ENCODE measurements at regions not wholly inside any gene's neighbourhood (a gene's known extent, or its start where the extent isn't known, plus 50 kb on each side); places are given as distances from the start of the nearest gene placed in this dataset.

DNA sequence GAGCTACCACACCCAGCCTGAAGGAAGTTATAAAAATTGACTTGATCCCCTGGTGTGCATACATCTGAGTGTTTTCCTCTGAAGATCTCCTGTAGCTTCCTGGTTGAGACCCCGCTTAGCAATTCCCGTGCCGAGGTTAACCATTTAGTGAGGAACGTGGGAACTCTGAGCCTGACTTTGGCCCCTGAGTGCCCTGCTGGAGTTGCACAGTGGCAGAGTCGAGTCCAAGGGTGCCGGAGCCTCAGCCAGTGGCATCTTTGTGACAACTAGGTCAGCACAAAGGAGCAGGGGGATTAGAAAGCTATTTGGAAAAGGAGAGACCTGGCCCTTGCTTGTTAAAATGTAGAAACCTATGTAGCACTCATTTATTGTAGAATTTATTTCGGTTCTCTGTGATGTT lies 561.2 kb upstream of the SALL3 start:
- Histone ChIP-seq H3K4me1 (ENCODE audit: insufficient read depth, low read length, poor library complexity, severe bottlenecking) (no peaks in the 10 kb centered on the region), H3K9me3 (ENCODE audit: low read length) (no peaks in the 10 kb centered on the region), H3K27ac (ENCODE audit: low read depth, low read length, poor library complexity, severe bottlenecking) (no peak overlapping the region), H3K4me3 (ENCODE audit: low read depth, low read length, poor library complexity, severe bottlenecking) (no peak overlapping the region), H3K9me2 (ENCODE audit: insufficient read depth, low read length) (no peaks in the 10 kb centered on the region), H3K4me2 (ENCODE audit: low read length) (no peak overlapping the region), H3K79me2 (ENCODE audit: insufficient read depth, low read depth, low read length) (no peaks in the 10 kb centered on the region), H4K20me1 (ENCODE audit: insufficient read depth, low read length) (no peaks in the 10 kb centered on the region), H3K36me3 (ENCODE audit: insufficient read depth, low read length) (no peaks in the 10 kb centered on the region), H2AFZ (ENCODE audit: low read length) (no peak overlapping the region)
- CTCF ChIA-PET (ENCODE audit: unreplicated experiment): no interaction called here
- intact Hi-C loops (cut with micrococcal nuclease; ENCODE audit: unreplicated experiment): no loop called here
- no peak for DNase-seq (ENCODE audit: low spot score)
- BruUV-seq (replicated peaks): no TSS peak
- TF ChIP-seq CTCF (conservative IDR thresholded peaks at IDR 0.05; ENCODE audit: low read length) (no peak), EZH2phosphoT487 (IDR thresholded peaks at IDR 0.05; ENCODE audit: borderline replicate concordance, low read depth, low read length) (no peak)
- POLR2A ChIA-PET: no interaction called here

DNA sequence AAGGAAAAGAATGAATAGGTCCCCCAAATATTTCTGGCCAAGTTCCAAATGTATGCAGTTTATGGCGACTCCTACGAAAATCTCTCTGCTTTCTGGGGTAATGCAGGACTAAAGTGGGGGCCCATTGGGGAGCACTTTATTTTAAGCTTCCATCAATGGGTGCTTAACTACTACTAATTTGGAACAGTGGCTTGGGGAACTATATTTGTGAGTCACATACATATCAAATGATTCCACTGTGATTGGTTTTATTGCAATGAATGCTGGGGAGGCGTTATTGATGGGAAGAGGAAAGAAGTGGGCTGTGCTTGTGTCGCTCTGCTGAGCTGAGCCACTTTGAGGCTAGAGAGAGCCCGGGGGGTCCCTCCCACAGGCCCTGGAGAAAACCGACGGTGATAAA lies 560.4 kb upstream of the SALL3 start:
- no peak overlapping the region for H3K4me3 ChIP-seq (ENCODE audit: low read depth, low read length, poor library complexity, severe bottlenecking)
- no peak overlapping the region for H2AFZ ChIP-seq (ENCODE audit: low read length)
- intact Hi-C loops (cut with micrococcal nuclease; ENCODE audit: unreplicated experiment): no loop called here
- no peaks in the 10 kb centered on the region for H3K36me3 ChIP-seq (ENCODE audit: insufficient read depth, low read length)
- H3K27ac ChIP-seq (ENCODE audit: low read depth, low read length, poor library complexity, severe bottlenecking): no peak overlapping the region
- ChIA-PET CTCF (ENCODE audit: unreplicated experiment) (no interaction called here), POLR2A (no interaction called here)
- DNase-seq (ENCODE audit: low spot score): no peak
- no peaks in the 10 kb centered on the region for H4K20me1 ChIP-seq (ENCODE audit: insufficient read depth, low read length)
- H3K4me1 ChIP-seq (ENCODE audit: insufficient read depth, low read length, poor library complexity, severe bottlenecking): no peaks in the 10 kb centered on the region
- H3K9me2 ChIP-seq (ENCODE audit: insufficient read depth, low read length): no peaks in the 10 kb centered on the region
- no peaks in the 10 kb centered on the region for H3K9me3 ChIP-seq (ENCODE audit: low read length)
- BruUV-seq (replicated peaks): no TSS peak
- no peak for TF ChIP-seq EZH2phosphoT487 (IDR thresholded peaks at IDR 0.05; ENCODE audit: borderline replicate concordance, low read depth, low read length)
- TF ChIP-seq CTCF (conservative IDR thresholded peaks at IDR 0.05; ENCODE audit: low read length): no peak
- H3K4me2 ChIP-seq (ENCODE audit: low read length): no peak overlapping the region
- H3K79me2 ChIP-seq (ENCODE audit: insufficient read depth, low read depth, low read length): no peaks in the 10 kb centered on the region

DNA sequence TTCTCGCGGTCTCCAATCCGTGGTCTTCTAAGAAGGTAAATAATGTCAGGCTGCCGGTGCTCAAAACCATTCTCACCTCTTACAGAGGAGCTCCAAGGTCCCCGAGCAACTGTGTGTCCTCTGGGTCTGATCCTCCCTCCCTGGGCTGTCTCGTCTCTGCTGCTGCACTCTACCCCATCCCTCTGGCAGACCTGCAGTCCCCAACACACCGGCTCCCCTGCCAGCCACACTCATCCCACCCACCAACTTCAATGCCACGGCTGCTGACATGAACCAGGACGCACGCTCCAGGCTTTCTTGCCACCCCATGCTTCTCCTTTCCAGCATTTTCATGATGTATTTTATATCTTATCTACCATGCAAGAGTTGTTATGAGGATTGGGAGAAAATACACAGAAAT lies 559.5 kb upstream of the SALL3 start:
- DNase-seq (ENCODE audit: low spot score): no peak
- Histone ChIP-seq H4K20me1 (ENCODE audit: insufficient read depth, low read length) (no peaks in the 10 kb centered on the region), H3K4me3 (ENCODE audit: low read depth, low read length, poor library complexity, severe bottlenecking) (no peak overlapping the region), H3K36me3 (ENCODE audit: insufficient read depth, low read length) (no peaks in the 10 kb centered on the region), H3K9me3 (ENCODE audit: low read length) (no peaks in the 10 kb centered on the region), H3K79me2 (ENCODE audit: insufficient read depth, low read depth, low read length) (no peaks in the 10 kb centered on the region), H3K4me1 (ENCODE audit: insufficient read depth, low read length, poor library complexity, severe bottlenecking) (no peaks in the 10 kb centered on the region), H3K9me2 (ENCODE audit: insufficient read depth, low read length) (no peaks in the 10 kb centered on the region), H3K27ac (ENCODE audit: low read depth, low read length, poor library complexity, severe bottlenecking) (no peak overlapping the region), H3K4me2 (ENCODE audit: low read length) (no peak overlapping the region), H2AFZ (ENCODE audit: low read length) (no peak overlapping the region)
- TF ChIP-seq CTCF (conservative IDR thresholded peaks at IDR 0.05; ENCODE audit: low read length) (no peak), EZH2phosphoT487 (IDR thresholded peaks at IDR 0.05; ENCODE audit: borderline replicate concordance, low read depth, low read length) (no peak)
- no TSS peak for BruUV-seq (replicated peaks)
- ChIA-PET POLR2A (no interaction called here), CTCF (ENCODE audit: unreplicated experiment) (no interaction called here)
- intact Hi-C loops (cut with micrococcal nuclease; ENCODE audit: unreplicated experiment): no loop called here
